ENCODE measurements at regions not wholly inside any gene's neighbourhood (a gene's known extent, or its start where the extent isn't known, plus 50 kb on each side); places are given as distances from the start of the nearest gene placed in this dataset.

- H3K27ac ChIP-seq (ENCODE audit: low read depth in 1 of 2, low read length in 2 of 2): no peak overlapping the region
- ATAC-seq (ENCODE audit: poor library complexity) (no peak), DNase-seq (no peak)
- no peaks in the 10 kb centered on the region for H3K4me1 Mint-ChIP-seq (ENCODE audit: low read depth)
- H3K4me3 Mint-ChIP-seq: no peak overlapping the region
- TF ChIP-seq CTCF (IDR thresholded peaks at IDR 0.05): no peak
- H3K27ac Mint-ChIP-seq: no peak overlapping the region
- POLR2A ChIA-PET: no interaction called here
- no peaks in the 10 kb centered on the region for H3K9me3 ChIP-seq (ENCODE audit: control insufficient read depth in 1 of 2, insufficient read depth in 1 of 2, low read length in 2 of 2)
- H3K4me3 ChIP-seq (ENCODE audit: low read length): no peak overlapping the region
- no peaks in the 10 kb centered on the region for H3K36me3 ChIP-seq (ENCODE audit: insufficient read depth, low read length)
- no peaks in the 10 kb centered on the region for H3K27me3 Mint-ChIP-seq
- no peaks in the 10 kb centered on the region for H3K36me3 Mint-ChIP-seq (ENCODE audit: low read depth)
- no peaks in the 10 kb centered on the region for H3K27me3 ChIP-seq (ENCODE audit: control insufficient read depth in 1 of 2, insufficient read depth in 2 of 2, low read length in 2 of 2)
- intact Hi-C loops (cut with DNase I, micrococcal nuclease): no loop called here
- peaks cover 3% of the 10 kb centered on the region for H3K9me3 Mint-ChIP-seq
- CTCF ChIA-PET: no interaction called here
- H3K4me1 ChIP-seq (ENCODE audit: insufficient read depth, low read length): no peaks in the 10 kb centered on the region
Measured at GRCh38 chr12:74964390-74964789, 245.2 kb downstream of the KCNC2 start.

DNA sequence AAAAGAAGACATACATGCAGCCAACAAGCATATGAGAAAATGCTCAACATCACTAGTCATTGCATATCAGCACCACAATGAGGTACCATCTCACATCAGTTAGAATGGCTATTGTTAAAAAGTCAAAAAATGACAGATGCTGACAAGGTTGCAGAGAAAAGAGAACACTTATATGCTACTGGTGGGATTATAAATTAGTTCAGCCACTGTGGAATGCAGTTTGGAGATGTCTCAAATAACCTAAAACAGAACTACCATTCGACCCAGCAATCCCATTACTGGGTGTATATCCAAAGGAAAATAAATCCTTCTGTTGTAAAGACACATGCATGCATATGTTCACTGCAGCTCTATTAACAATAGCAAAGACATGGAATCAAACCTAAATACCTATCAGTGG, 238.4 kb downstream of the KCNC2 start:
- DNase-seq (no peak), ATAC-seq (ENCODE audit: poor library complexity) (no peak)
- Histone ChIP-seq H3K36me3 (ENCODE audit: insufficient read depth, low read length) (no peaks in the 10 kb centered on the region), H3K27ac (ENCODE audit: low read depth in 1 of 2, low read length in 2 of 2) (no peak overlapping the region), H3K4me1 (ENCODE audit: insufficient read depth, low read length) (no peaks in the 10 kb centered on the region), H3K4me3 (ENCODE audit: low read length) (no peak overlapping the region), H3K9me3 (ENCODE audit: control insufficient read depth in 1 of 2, insufficient read depth in 1 of 2, low read length in 2 of 2) (no peaks in the 10 kb centered on the region), H3K27me3 (ENCODE audit: control insufficient read depth in 1 of 2, insufficient read depth in 2 of 2, low read length in 2 of 2) (no peaks in the 10 kb centered on the region)
- Mint-ChIP-seq H3K36me3 (ENCODE audit: low read depth) (no peaks in the 10 kb centered on the region), H3K27ac (no peak overlapping the region), H3K4me3 (no peak overlapping the region), H3K9me3 (peaks cover 3% of the 10 kb centered on the region), H3K4me1 (ENCODE audit: low read depth) (no peaks in the 10 kb centered on the region), H3K27me3 (no peaks in the 10 kb centered on the region)
- POLR2A ChIA-PET: no interaction called here
- intact Hi-C loops (cut with DNase I, micrococcal nuclease): loop anchor here in 1 of 2 experiments (5.0 kb wide), 1 partner anchor 489 kb away; no protein-coding TSS in a partner anchor
- no peak for TF ChIP-seq CTCF (IDR thresholded peaks at IDR 0.05)
- CTCF ChIA-PET: no interaction called here

DNA sequence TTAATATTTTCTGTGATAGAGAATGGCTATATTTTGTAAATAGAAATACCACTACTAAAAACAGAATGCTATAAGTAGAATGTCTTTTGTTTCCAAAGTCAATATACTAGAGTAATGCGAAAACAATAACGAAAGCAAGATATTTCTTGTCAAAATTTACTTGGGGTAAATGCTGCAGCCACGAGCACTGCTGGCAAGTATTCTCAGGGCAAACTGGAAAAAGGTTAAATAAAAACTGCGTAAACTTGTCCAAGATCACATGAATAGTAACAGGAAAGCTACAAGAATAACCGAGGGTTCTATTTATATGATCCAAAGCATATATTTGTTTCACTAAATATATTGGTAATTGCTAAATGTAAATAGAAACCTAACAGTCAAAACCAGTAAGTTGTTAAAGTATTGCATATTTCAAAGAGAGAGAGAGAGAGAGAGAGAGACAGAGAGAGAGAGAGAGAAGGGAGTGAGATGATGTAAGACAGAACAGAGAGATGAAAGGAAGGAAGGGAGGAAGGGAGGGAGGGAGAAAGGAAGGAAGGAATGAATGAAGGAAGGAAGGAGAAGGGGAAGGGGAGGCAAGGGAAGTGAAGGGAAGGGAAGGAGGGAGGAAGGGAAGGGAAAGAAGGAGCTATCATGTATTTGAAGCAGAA, 231.7 kb downstream of the KCNC2 start:
- H3K36me3 ChIP-seq (ENCODE audit: insufficient read depth, low read length): no peaks in the 10 kb centered on the region
- no peak overlapping the region for H3K27ac ChIP-seq (ENCODE audit: low read depth in 1 of 2, low read length in 2 of 2)
- H3K36me3 Mint-ChIP-seq (ENCODE audit: low read depth): no peaks in the 10 kb centered on the region
- H3K4me3 Mint-ChIP-seq: no peak overlapping the region
- ChIA-PET POLR2A (no interaction called here), CTCF (no interaction called here)
- H3K27me3 Mint-ChIP-seq: no peaks in the 10 kb centered on the region
- H3K27me3 ChIP-seq (ENCODE audit: control insufficient read depth in 1 of 2, insufficient read depth in 2 of 2, low read length in 2 of 2): no peaks in the 10 kb centered on the region
- no peak for TF ChIP-seq CTCF (IDR thresholded peaks at IDR 0.05)
- DNase-seq: no peak
- no peaks in the 10 kb centered on the region for H3K9me3 ChIP-seq (ENCODE audit: control insufficient read depth in 1 of 2, insufficient read depth in 1 of 2, low read length in 2 of 2)
- no peak overlapping the region for H3K27ac Mint-ChIP-seq
- ATAC-seq (ENCODE audit: poor library complexity): no peak
- no peaks in the 10 kb centered on the region for H3K4me1 Mint-ChIP-seq (ENCODE audit: low read depth)
- intact Hi-C loops (cut with DNase I, micrococcal nuclease): no loop called here
- H3K4me3 ChIP-seq (ENCODE audit: low read length): no peak overlapping the region
- no peaks in the 10 kb centered on the region for H3K4me1 ChIP-seq (ENCODE audit: insufficient read depth, low read length)
- H3K9me3 Mint-ChIP-seq: peaks cover 4% of the 10 kb centered on the region
